Activated B cell treated with CpG ODN at 0.5 μM for 24 hours (primary cell): ENCODE measurements at regions not wholly inside any gene's neighbourhood (a gene's known extent, or its start where the extent isn't known, plus 50 kb on each side); places are given as distances from the start of the nearest gene placed in this dataset.
A peak's percentile ranks its signal among the peaks of the same experiment; 100 is the strongest.

ENCODE experiments used
- ATAC-seq: fragments of 200-7000 bp; cut with Tn5 transposase; one replicate; pipeline ENCODE4 v1.10.0; 2021; ENCODE audit warnings: low read depth, mild to moderate bottlenecking, moderate library complexity
- CTCF ChIA-PET: fragments of 350-600 bp; sonication (Branson Sonifier 250); formaldehyde crosslinking; loops from one replicate; lab custom pipeline; 2021; ENCODE audit warnings: antibody characterized with exemption; lab: Charles Lee
- POLR2A ChIA-PET: fragments of 350-600 bp; sonication (Branson Sonifier 250); formaldehyde crosslinking; loops from one replicate; lab custom pipeline; 2021; ENCODE audit warnings: antibody characterized with exemption; lab: Charles Lee
- DNase-seq: peaks from one replicate; pipeline ENCODE4 v3.0.0; 2022
- H3K27ac Mint-ChIP-seq: one replicate; pipeline ENCODE4 v1.8.0; 2020; ENCODE audit warnings: mixed read lengths
- H3K27me3 Mint-ChIP-seq: one replicate; pipeline ENCODE4 v1.8.0; 2021; ENCODE audit warnings: mixed read lengths
- H3K36me3 Mint-ChIP-seq: one replicate; pipeline ENCODE4 v1.8.0; 2021; ENCODE audit warnings: low read depth, mixed read lengths
- H3K4me1 Mint-ChIP-seq: one replicate; pipeline ENCODE4 v1.8.0; 2021; ENCODE audit warnings: mixed read lengths
- H3K4me3 Mint-ChIP-seq: one replicate; pipeline ENCODE4 v1.8.0; 2020; ENCODE audit warnings: mild to moderate bottlenecking, mixed read lengths
- H3K9me3 Mint-ChIP-seq: one replicate; pipeline ENCODE4 v1.8.0; 2020; ENCODE audit warnings: mixed read lengths
- intact Hi-C: fragments of 100-400 bp; cut with micrococcal nuclease; formaldehyde crosslinking; loops from one replicate; pipeline ENCODE4 v1.15.1; 2024
- TF ChIP-seq, protein P1 (sequence below): fragments of 200-600 bp; IDR thresholded peaks from one replicate; pipeline ENCODE4 v1.8.0; 2022; ENCODE audit warnings: antibody characterized with exemption, mild to moderate bottlenecking

DNA sequence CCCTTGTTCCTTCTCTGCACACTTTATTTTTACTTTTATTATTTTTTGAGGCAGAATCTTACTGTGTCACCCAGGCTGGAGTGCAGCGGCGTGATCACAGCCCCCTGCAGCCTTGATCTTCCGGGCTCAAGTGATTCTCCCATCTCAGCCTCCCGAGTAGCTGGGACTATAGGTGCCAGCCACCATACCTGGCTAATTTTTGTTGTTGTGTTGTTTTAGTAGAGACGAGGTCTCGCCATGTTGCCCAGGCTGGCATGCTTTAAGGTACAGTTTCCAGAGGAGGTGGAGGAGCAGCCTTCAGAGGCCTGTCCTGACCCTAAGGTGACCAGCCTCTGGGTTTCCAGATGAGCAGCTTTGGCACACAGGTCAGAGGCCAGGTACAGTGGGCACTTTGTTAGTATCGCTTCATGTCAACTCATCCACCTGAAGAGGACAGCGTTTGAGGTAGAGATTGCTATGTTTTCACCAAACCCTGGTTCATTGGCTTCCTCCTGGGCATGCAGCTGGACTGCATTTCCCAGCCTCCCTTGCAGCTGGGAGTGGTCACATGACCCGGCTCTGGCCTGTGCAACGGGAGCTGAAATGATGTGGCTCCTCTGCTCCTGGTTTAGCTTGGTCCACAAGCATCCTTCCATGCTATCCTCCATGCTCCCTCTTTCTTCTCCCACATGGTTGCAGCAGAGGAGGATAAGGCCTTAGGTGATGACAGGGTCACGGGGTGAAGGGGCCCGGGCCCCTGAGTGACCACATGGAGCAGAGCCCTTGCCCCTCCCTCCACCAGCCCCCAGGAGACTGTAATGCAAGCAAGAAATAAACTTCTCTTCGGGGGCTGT lies 139.3 kb upstream of the IER5L start:
- no peaks in the 10 kb centered on the region for H3K9me3 Mint-ChIP-seq
- DNase-seq (peak; percentile 10), ATAC-seq (no peak)
- no peak overlapping the region for H3K27ac Mint-ChIP-seq
- H3K4me3 Mint-ChIP-seq: no peak overlapping the region
- H3K36me3 Mint-ChIP-seq: no peaks in the 10 kb centered on the region
- H3K27me3 Mint-ChIP-seq: peaks cover 5% of the 10 kb centered on the region
- peaks cover 13% of the 10 kb centered on the region for H3K4me1 Mint-ChIP-seq
- intact Hi-C loops: no loop called here
- POLR2A ChIA-PET: no interaction called here
- TF ChIP-seq, protein P1, sequence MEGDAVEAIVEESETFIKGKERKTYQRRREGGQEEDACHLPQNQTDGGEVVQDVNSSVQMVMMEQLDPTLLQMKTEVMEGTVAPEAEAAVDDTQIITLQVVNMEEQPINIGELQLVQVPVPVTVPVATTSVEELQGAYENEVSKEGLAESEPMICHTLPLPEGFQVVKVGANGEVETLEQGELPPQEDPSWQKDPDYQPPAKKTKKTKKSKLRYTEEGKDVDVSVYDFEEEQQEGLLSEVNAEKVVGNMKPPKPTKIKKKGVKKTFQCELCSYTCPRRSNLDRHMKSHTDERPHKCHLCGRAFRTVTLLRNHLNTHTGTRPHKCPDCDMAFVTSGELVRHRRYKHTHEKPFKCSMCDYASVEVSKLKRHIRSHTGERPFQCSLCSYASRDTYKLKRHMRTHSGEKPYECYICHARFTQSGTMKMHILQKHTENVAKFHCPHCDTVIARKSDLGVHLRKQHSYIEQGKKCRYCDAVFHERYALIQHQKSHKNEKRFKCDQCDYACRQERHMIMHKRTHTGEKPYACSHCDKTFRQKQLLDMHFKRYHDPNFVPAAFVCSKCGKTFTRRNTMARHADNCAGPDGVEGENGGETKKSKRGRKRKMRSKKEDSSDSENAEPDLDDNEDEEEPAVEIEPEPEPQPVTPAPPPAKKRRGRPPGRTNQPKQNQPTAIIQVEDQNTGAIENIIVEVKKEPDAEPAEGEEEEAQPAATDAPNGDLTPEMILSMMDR: no peak
- CTCF ChIA-PET: no interaction called here

DNA sequence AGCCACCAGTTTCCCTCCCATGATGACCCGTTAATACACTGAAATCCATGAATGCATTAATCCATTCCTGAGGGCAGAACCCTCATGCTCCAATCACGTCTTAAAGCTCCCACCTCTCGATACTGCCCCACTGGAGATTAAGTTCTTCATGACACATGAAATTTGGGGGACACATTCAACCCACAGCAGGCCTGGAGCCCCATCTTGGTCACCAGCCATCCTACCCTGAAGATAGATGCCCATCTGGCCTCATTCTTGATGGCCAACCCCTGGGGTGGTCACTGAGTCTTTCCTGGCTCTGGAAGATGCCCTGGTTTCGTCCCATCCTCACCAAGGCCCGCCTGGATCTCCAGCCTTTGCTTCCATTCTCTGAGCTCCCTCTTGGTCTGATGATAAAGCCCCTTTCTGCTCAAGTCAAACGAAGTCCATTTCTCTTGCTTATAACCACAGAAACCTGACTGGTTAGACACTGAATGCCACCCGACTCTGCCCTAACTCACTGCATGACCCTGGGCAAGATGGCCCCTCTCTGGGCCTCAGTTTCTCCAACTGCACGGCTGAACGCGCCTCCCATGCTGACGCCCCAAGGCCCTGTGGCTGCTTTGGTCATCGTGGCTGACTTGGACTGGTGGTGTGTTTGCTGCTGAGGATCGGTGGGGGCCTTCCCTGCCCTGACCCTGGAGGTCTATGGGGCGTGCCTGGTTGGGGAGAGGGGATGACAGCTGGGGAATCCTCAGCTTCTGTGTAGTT lies 138.4 kb upstream of the IER5L start:
- no peak for DNase-seq
- CTCF ChIA-PET: no interaction called here
- H3K4me1 Mint-ChIP-seq: peaks cover 13% of the 10 kb centered on the region
- POLR2A ChIA-PET: interaction anchor here (1.0 kb wide), 1 partner anchor 144 kb away, joined by 3 read pairs; no protein-coding TSS in a partner anchor
- H3K27me3 Mint-ChIP-seq: peaks cover 5% of the 10 kb centered on the region
- TF ChIP-seq, protein P1: no peak
- H3K9me3 Mint-ChIP-seq: no peaks in the 10 kb centered on the region
- H3K4me3 Mint-ChIP-seq: no peak overlapping the region
- intact Hi-C loops: no loop called here
- H3K27ac Mint-ChIP-seq: no peak overlapping the region
- ATAC-seq: no peak
- H3K36me3 Mint-ChIP-seq: no peaks in the 10 kb centered on the region

DNA sequence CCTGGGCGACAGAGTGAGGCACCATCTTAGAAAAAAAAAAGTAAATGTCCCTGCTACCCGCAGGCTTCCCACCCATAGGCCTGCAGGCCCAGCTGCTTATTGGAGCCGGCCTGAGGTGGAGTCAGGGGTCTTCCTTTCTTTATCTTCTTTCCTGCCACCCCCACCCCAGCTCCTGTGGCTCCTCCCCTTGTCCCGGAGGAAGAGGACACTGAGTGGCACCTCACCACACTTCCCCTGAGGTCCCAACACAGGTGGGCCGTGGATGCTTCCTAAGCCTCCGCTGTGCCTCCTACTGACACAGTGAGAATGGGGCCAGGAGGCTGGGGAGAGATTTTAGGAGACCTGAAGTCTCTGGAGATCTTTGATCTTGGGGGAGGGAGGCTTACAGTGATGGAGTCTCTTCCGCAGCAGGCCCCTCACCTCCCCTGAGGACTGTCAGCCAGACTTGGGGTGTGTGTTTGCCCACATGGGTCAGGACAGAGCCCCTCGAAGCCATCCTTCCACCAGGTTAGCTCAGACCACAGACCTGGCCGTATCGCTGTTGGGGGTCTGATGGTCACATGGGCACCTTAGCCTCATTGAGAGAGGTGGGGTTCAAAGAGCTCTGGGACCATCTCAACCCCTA lies 135.4 kb upstream of the IER5L start:
- no peak for DNase-seq
- CTCF ChIA-PET: no interaction called here
- intact Hi-C loops: no loop called here
- TF ChIP-seq, protein P1: no peak
- Mint-ChIP-seq H3K27ac (no peak overlapping the region), H3K9me3 (peaks cover 3% of the 10 kb centered on the region), H3K36me3 (no peaks in the 10 kb centered on the region), H3K4me3 (no peak overlapping the region), H3K27me3 (peaks cover 18% of the 10 kb centered on the region), H3K4me1 (no peaks in the 10 kb centered on the region)
- POLR2A ChIA-PET: no interaction called here
- ATAC-seq: no peak

DNA sequence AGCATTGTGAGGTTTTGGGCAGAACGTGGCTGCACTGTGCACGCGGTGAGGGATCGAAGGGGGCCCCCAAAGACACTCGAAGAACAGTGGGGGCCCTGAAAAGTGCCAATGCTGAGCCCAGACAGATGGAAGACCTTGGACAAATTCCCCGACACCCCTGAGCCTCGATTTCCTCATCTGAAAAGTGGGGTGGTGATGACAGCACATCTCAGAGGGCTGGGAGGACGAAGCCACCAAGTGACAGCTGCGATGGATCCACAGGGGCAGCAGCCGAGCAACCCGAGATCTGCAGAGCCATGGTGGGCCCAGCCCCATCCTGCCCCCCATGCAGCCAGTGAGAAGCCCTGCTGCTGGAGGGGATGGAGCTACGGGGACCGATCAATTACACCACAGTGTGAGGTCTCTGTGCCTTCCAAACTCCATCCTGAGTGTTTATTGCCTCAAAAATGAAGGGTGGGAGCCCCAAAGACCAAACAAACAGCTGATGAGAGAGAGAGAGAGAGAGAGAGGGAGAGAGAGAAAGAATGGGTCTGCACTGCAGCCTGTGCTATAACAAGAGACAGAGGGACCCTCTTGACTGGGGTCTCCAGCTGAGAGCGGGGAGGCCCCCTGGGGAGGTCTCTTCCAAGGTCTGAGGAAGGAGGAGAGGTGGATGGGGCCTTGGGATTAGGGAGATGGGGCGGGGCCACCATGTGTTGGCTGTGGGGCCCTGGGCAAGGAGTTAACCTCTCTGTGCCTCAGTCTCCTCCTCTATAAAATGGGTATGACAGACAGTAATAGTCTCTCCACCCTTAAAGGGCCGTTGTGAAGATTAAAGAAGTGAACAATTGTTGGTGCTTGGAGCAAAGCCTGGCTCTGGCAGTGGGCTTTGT lies 134.4 kb upstream of the IER5L start:
- no peak overlapping the region for H3K4me3 Mint-ChIP-seq
- CTCF ChIA-PET: interaction anchor here (0.6 kb wide), 1 partner anchor 63 kb away, joined by 3 read pairs; no protein-coding TSS in a partner anchor
- intact Hi-C loops: no loop called here
- H3K9me3 Mint-ChIP-seq: peaks cover 3% of the 10 kb centered on the region
- TF ChIP-seq, protein P1: no peak
- H3K4me1 Mint-ChIP-seq: no peaks in the 10 kb centered on the region
- ATAC-seq (no peak), DNase-seq (no peak)
- no peak overlapping the region for H3K27ac Mint-ChIP-seq
- H3K36me3 Mint-ChIP-seq: no peaks in the 10 kb centered on the region
- POLR2A ChIA-PET: no interaction called here
- peaks cover 16% of the 10 kb centered on the region for H3K27me3 Mint-ChIP-seq
